NCI-H226 (cell line): ENCODE measurements at regions not wholly inside any gene's neighbourhood (a gene's known extent, or its start where the extent isn't known, plus 50 kb on each side); places are given as distances from the start of the nearest gene placed in this dataset.

ENCODE experiments used
- DNase-seq: peaks from one replicate; pipeline ENCODE4 v3.0.0-alpha.2; 2015

GRCh38 chr1:94731891-94732290, 88.3 kb upstream of the SLC44A3 start:
- DNase-seq, result no peak

- no peak for DNase-seq
Measured at GRCh38 chr1:94730450-94730849, 89.7 kb upstream of the SLC44A3 start.

- peak; percentile 89 for DNase-seq
Measured at GRCh38 chr1:94729267-94729666, 90.9 kb upstream of the SLC44A3 start.

GRCh38 chr1:94727846-94728715, 92.1 kb upstream of the SLC44A3 start:
- DNase-seq, result peak; percentile 77

GRCh38 chr1:94726981-94727685, 93.0 kb upstream of the SLC44A3 start:
- DNase-seq, result no peak

GRCh38 chr1:94725566-94725965, 94.6 kb upstream of the SLC44A3 start:
- no peak for DNase-seq

- DNase-seq, result no peak
Measured at GRCh38 chr1:94723894-94724293, 96.3 kb upstream of the SLC44A3 start.

GRCh38 chr1:94723463-94723862, 96.7 kb upstream of the SLC44A3 start:
- DNase-seq, result no peak

GRCh38 chr1:94722181-94722580, 98.0 kb upstream of the SLC44A3 start:
- DNase-seq, result no peak

GRCh38 chr1:94721240-94721639, 98.9 kb upstream of the SLC44A3 start:
- no peak for DNase-seq

GRCh38 chr1:94719926-94720793, 100.0 kb upstream of the SLC44A3 start:
- DNase-seq, result no peak

GRCh38 chr1:94716965-94717364, 103.2 kb upstream of the SLC44A3 start:
- DNase-seq, result no peak

GRCh38 chr1:94715321-94715720, 104.8 kb upstream of the SLC44A3 start:
- DNase-seq, result no peak

GRCh38 chr1:94714552-94714951, 105.6 kb upstream of the SLC44A3 start:
- no peak for DNase-seq

GRCh38 chr1:94714152-94714551, 106.0 kb upstream of the SLC44A3 start:
- no peak for DNase-seq

GRCh38 chr1:94713472-94714141, 106.5 kb upstream of the SLC44A3 start:
- DNase-seq, result peak; percentile 90

- no peak for DNase-seq
Measured at GRCh38 chr1:94709891-94710581, 110.1 kb upstream of the SLC44A3 start.

- DNase-seq, result no peak
Measured at GRCh38 chr1:94708811-94709210, 111.3 kb upstream of the SLC44A3 start.

- DNase-seq, result peak; percentile 41
Measured at GRCh38 chr1:94708299-94708685, 111.9 kb upstream of the SLC44A3 start.

GRCh38 chr1:94707321-94708298, 112.5 kb upstream of the SLC44A3 start:
- DNase-seq, result no peak

- DNase-seq, result no peak
Measured at GRCh38 chr1:94702442-94702815, 117.7 kb upstream of the SLC44A3 start.
